Liver (tissue), 7 donors: ENCODE measurements at regions not wholly inside any gene's neighbourhood (a gene's known extent, or its start where the extent isn't known, plus 50 kb on each side); places are given as distances from the start of the nearest gene placed in this dataset.
A peak's percentile ranks its signal among the peaks of the same experiment; 100 is the strongest.

ENCODE experiments used
- DNase-seq: peaks from one replicate; pipeline ENCODE4 v3.0.0-alpha.2; 2017; ENCODE audit warnings: low spot score
- H3K27ac ChIP-seq, 2 donors: one replicate each; pipeline ENCODE4 v1.7.0; 2013; ENCODE audit warnings: inconsistent platforms in 2 of 2, low read length in 2 of 2, control low read depth in 1 of 2, low read depth in 1 of 2, mild to moderate bottlenecking in 1 of 2
- H3K27me3 ChIP-seq, 4 donors: one replicate each; pipeline versions ENCODE4 v1.6.1 to v1.7.0; 2013; ENCODE audit warnings: low read length in 3 of 4, inconsistent platforms in 1 of 4, mild to moderate bottlenecking in 1 of 4, moderate library complexity in 1 of 4; ENCODE audit not compliant: control insufficient read depth in 4 of 4, insufficient read depth in 4 of 4
- H3K36me3 ChIP-seq, 4 donors: one replicate each; pipeline versions ENCODE4 v1.6.1 to v1.7.0; 2013; ENCODE audit warnings: low read length in 3 of 4, mild to moderate bottlenecking in 3 of 4, low read depth in 1 of 4, moderate library complexity in 1 of 4; ENCODE audit not compliant: control insufficient read depth in 4 of 4, insufficient read depth in 3 of 4
- H3K4me1 ChIP-seq, 4 donors: one replicate each; pipeline versions ENCODE4 v1.6.1 to v1.7.0; 2013; ENCODE audit warnings: low read length in 3 of 4, mild to moderate bottlenecking in 3 of 4, moderate library complexity in 1 of 4; ENCODE audit not compliant: control insufficient read depth in 4 of 4, insufficient read depth in 4 of 4
- H3K4me3 ChIP-seq, 3 donors: one replicate each; pipeline versions ENCODE4 v1.6.1 to v1.7.0; 2013; ENCODE audit warnings: low read length in 3 of 3, control low read depth in 1 of 3, low read depth in 1 of 3, mild to moderate bottlenecking in 1 of 3
- H3K9ac ChIP-seq, 2 donors: one replicate each; pipeline ENCODE4 v1.7.0; 2013; ENCODE audit warnings: low read length in 2 of 2, mild to moderate bottlenecking in 2 of 2, moderate library complexity in 2 of 2, control low read depth in 1 of 2, low read depth in 1 of 2
- H3K9me3 ChIP-seq, 4 donors: one replicate each; pipeline versions ENCODE4 v1.6.1 to v1.7.0; 2013; ENCODE audit warnings: low read length in 3 of 4; ENCODE audit not compliant: control insufficient read depth in 4 of 4
- FOXA1 ChIP-seq: IDR thresholded peaks from 2 replicates; pipeline ENCODE4 v1.6.1; 2016; ENCODE audit warnings: antibody characterized with exemption
- GABPA ChIP-seq, 2 donors: IDR thresholded peaks in 1 of 2; conservative IDR thresholded peaks in 1 of 2; 2 replicates each; pipeline ENCODE4 v1.6.1; 2016; ENCODE audit warnings: antibody characterized with exemption in 2 of 2, mild to moderate bottlenecking in 1 of 2, moderate library complexity in 1 of 2
- HNF4A ChIP-seq, 2 donors: conservative IDR thresholded peaks; 2 replicates each; pipeline ENCODE4 v1.6.1; 2016; ENCODE audit warnings: antibody characterized with exemption in 2 of 2, mild to moderate bottlenecking in 2 of 2
- JUND ChIP-seq, 2 donors: IDR thresholded peaks; 2 replicates each; pipeline ENCODE4 v1.6.1; 2016; ENCODE audit warnings: antibody characterized with exemption in 2 of 2
- NR2F2 ChIP-seq: IDR thresholded peaks from 2 replicates; pipeline ENCODE4 v1.6.1; 2016; ENCODE audit warnings: antibody characterized with exemption
- RAD21 ChIP-seq, 2 donors: IDR thresholded peaks; 2 replicates each; pipeline ENCODE4 v1.6.1; 2016; ENCODE audit warnings: antibody characterized with exemption in 2 of 2, mild to moderate bottlenecking in 2 of 2
- RXRA ChIP-seq, 2 donors: IDR thresholded peaks; 2 replicates each; pipeline ENCODE4 v1.6.1; 2017 to 2018; ENCODE audit warnings: antibody characterized with exemption in 2 of 2, mild to moderate bottlenecking in 1 of 2
- WGBS: extraction: QIAGEN DNeasy Blood & Tissue Kit; methylation state at CpG from one replicate; pipeline ENCODE4 v1.1.7; 2013; 5-methylcytosine and 5-hydroxymethylcytosine counted together
- TF ChIP-seq, protein P1 (sequence below): IDR thresholded peaks from 2 replicates; pipeline ENCODE4 v1.6.1; 2016; ENCODE audit warnings: antibody characterized with exemption
- TF ChIP-seq, protein P2 (sequence below): IDR thresholded peaks from 2 replicates; pipeline ENCODE4 v1.6.1; 2016; ENCODE audit warnings: antibody characterized with exemption
- TF ChIP-seq, protein P3 (sequence below): IDR thresholded peaks from 2 replicates; pipeline ENCODE4 v1.6.1; 2016; ENCODE audit warnings: antibody characterized with exemption, mild to moderate bottlenecking
- donor health status: healthy.
- donor health status: healthy.
- donor health status: healthy.
- donor health status: healthy.

- TF ChIP-seq, protein P1, sequence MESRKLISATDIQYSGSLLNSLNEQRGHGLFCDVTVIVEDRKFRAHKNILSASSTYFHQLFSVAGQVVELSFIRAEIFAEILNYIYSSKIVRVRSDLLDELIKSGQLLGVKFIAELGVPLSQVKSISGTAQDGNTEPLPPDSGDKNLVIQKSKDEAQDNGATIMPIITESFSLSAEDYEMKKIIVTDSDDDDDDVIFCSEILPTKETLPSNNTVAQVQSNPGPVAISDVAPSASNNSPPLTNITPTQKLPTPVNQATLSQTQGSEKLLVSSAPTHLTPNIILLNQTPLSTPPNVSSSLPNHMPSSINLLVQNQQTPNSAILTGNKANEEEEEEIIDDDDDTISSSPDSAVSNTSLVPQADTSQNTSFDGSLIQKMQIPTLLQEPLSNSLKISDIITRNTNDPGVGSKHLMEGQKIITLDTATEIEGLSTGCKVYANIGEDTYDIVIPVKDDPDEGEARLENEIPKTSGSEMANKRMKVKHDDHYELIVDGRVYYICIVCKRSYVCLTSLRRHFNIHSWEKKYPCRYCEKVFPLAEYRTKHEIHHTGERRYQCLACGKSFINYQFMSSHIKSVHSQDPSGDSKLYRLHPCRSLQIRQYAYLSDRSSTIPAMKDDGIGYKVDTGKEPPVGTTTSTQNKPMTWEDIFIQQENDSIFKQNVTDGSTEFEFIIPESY = no peak
- no peak for TF ChIP-seq RAD21 (IDR thresholded peaks at IDR 0.05)
- TF ChIP-seq NR2F2 = no peak
- no peak for TF ChIP-seq HNF4A (conservative IDR thresholded peaks at IDR 0.05)
- no peak for TF ChIP-seq JUND (IDR thresholded peaks at IDR 0.05)
- TF ChIP-seq, protein P2, sequence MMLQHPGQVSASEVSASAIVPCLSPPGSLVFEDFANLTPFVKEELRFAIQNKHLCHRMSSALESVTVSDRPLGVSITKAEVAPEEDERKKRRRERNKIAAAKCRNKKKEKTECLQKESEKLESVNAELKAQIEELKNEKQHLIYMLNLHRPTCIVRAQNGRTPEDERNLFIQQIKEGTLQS = no peak
Measured at GRCh38 chr6:170080169-170080827, 210.6 kb downstream of the DLL1 start (continued).

- peaks cover 0 to 7% (median 0%) of the 10 kb centered on the region in 4 donors for H3K4me1 ChIP-seq
- H3K9ac ChIP-seq = no peak overlapping the region
- WGBS = 93% methylated on average over 21 of the region's 21 CpGs
- H3K4me3 ChIP-seq = no peak overlapping the region
- H3K27ac ChIP-seq = no peak overlapping the region
- TF ChIP-seq FOXA1 = no peak
- no peaks in the 10 kb centered on the region for H3K36me3 ChIP-seq
- no peaks in the 10 kb centered on the region for H3K9me3 ChIP-seq
- no peaks in the 10 kb centered on the region for H3K27me3 ChIP-seq
- DNase-seq = no peak
Measured at GRCh38 chr6:170076466-170077165, 214.3 kb downstream of the DLL1 start.

GRCh38 chr6:170075659-170076223 lies 215.1 kb downstream of the DLL1 start:
- Histone ChIP-seq H3K9ac (no peak overlapping the region), H3K4me1 (peaks cover 0 to 7% (median 0%) of the 10 kb centered on the region in 4 donors), H3K4me3 (no peak overlapping the region), H3K27me3 (no peaks in the 10 kb centered on the region), H3K9me3 (no peaks in the 10 kb centered on the region), H3K27ac (no peak overlapping the region), H3K36me3 (no peaks in the 10 kb centered on the region)
- TF ChIP-seq FOXA1 (no peak), JUND (IDR thresholded peaks at IDR 0.05) (no peak), RXRA (IDR thresholded peaks at IDR 0.05) (peak in 1 of 2 donors; percentile 44), HNF4A (conservative IDR thresholded peaks at IDR 0.05) (no peak), NR2F2 (peak; percentile 69), GABPA (IDR thresholded peaks at IDR 0.05 in 1 of 2, conservative IDR thresholded peaks at IDR 0.05 in 1 of 2) (no peak)
- TF ChIP-seq, protein P2 = no peak
- TF ChIP-seq, protein P3, sequence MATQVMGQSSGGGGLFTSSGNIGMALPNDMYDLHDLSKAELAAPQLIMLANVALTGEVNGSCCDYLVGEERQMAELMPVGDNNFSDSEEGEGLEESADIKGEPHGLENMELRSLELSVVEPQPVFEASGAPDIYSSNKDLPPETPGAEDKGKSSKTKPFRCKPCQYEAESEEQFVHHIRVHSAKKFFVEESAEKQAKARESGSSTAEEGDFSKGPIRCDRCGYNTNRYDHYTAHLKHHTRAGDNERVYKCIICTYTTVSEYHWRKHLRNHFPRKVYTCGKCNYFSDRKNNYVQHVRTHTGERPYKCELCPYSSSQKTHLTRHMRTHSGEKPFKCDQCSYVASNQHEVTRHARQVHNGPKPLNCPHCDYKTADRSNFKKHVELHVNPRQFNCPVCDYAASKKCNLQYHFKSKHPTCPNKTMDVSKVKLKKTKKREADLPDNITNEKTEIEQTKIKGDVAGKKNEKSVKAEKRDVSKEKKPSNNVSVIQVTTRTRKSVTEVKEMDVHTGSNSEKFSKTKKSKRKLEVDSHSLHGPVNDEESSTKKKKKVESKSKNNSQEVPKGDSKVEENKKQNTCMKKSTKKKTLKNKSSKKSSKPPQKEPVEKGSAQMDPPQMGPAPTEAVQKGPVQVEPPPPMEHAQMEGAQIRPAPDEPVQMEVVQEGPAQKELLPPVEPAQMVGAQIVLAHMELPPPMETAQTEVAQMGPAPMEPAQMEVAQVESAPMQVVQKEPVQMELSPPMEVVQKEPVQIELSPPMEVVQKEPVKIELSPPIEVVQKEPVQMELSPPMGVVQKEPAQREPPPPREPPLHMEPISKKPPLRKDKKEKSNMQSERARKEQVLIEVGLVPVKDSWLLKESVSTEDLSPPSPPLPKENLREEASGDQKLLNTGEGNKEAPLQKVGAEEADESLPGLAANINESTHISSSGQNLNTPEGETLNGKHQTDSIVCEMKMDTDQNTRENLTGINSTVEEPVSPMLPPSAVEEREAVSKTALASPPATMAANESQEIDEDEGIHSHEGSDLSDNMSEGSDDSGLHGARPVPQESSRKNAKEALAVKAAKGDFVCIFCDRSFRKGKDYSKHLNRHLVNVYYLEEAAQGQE = no peak
- TF ChIP-seq, protein P1 = no peak
- WGBS = 72% methylated on average over 19 of the region's 19 CpGs
- no peak for DNase-seq
